ENCODE measurements at regions not wholly inside any gene's neighbourhood (a gene's known extent, or its start where the extent isn't known, plus 50 kb on each side); places are given as distances from the start of the nearest gene placed in this dataset.
"Not testable (repeated sequence)": the region's sequence is repeated elsewhere in the genome, so short reads cannot be mapped to it uniquely, and the experiment has no call there.

DNA sequence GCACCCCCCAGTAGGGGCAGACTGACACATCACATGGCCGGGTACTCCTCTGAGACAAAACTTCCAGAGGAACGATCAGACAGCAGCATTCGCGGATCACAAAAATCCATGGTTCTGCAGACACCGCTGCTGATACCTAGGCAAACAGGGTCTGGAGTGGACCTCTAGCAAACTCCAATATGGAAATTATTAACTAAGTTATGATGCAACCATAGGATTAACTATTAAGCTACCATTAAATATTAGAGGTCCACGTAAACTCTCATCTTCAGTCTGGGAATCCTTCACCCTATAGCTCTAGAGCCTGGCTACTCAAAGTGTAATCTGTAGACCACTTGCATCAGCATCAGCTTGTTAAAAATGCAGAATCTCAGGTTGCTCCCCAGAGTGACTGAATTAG is 191.1 kb upstream of the ANO5 start:
- in situ Hi-C loops (cut with HindIII; ENCODE audit: extremely low pct_ligation_motif_present, low pct_unique_long_range_greater_than_20kb); H3K4me2 ChIP-seq (ENCODE audit: low read depth, low read length); BruUV-seq (replicated peaks); H3K4me3 ChIP-seq (replicated peaks in 1 of 3; ENCODE audit: insufficient read depth in 1 of 3, low read depth in 2 of 3, low read length in 3 of 3); H4K20me1 ChIP-seq (ENCODE audit: insufficient read depth, low read length); DNase-seq (ENCODE audit: low spot score); H3K27me3 ChIP-seq (ENCODE audit: control insufficient read depth in 1 of 2, insufficient read depth in 2 of 2, low read length in 2 of 2); intact Hi-C loops (cut with micrococcal nuclease; ENCODE audit: unreplicated experiment); H3K79me2 ChIP-seq (ENCODE audit: insufficient read depth, low read length); H3K9ac ChIP-seq (ENCODE audit: insufficient read depth, low read depth, low read length); H3K36me3 ChIP-seq (replicated peaks in 1 of 2; ENCODE audit: control insufficient read depth in 1 of 2, insufficient read depth in 2 of 2, low read length in 2 of 2); CTCF ChIA-PET (ENCODE audit: low intra/inter-chr PET ratio, low total read pairs); H3K27ac ChIP-seq (ENCODE audit: extremely low read length, insufficient read depth, low read length); ATAC-seq; POLR2A ChIA-PET; H2AFZ ChIP-seq (ENCODE audit: low read length); FAIRE-seq; H3K4me1 ChIP-seq (ENCODE audit: insufficient read depth, low read length): not testable (repeated sequence)
- H3K9me3 ChIP-seq (ENCODE audit: low read length) = peaks cover 31% of the 10 kb centered on the region
- WGBS (ENCODE audit: low lambda C conversion rate) = 30% methylated on average over 1 of the region's 6 CpGs

DNA sequence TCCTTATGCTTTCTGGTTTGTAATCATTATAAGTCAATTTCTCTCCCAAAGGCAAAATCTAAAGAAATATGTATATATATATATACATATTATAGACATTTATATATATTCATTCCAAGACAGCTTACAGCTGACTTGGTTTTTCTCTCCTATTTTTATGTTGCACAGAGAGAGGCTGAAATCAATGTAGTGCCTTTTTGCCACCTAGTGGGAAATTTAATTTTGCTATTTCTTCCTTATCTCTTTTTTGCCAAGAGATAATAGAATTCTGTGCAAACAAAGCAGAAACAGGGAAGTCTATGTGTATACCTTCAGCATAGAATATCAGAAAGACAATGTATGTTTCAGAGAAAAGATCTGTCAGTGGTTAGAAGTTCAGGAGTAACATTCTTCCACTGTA is 186.0 kb upstream of the ANO5 start:
- H3K4me1 ChIP-seq (ENCODE audit: insufficient read depth, low read length) = no peaks in the 10 kb centered on the region
- intact Hi-C loops (cut with micrococcal nuclease; ENCODE audit: unreplicated experiment) = no loop called here
- H3K9ac ChIP-seq (ENCODE audit: insufficient read depth, low read depth, low read length) = no peak overlapping the region
- H2AFZ ChIP-seq (ENCODE audit: low read length) = no peak overlapping the region
- ChIA-PET POLR2A (no interaction called here), CTCF (ENCODE audit: low intra/inter-chr PET ratio, low total read pairs) (no interaction called here)
- FAIRE-seq (no peak), ATAC-seq (no peak), DNase-seq (ENCODE audit: low spot score) (no peak)
- no peak for TF ChIP-seq IRX3 (CRISPR knock-in tag; IDR thresholded peaks at IDR 0.05; ENCODE audit: borderline replicate concordance, low read depth)
- TF ChIP-seq ZNF773 (CRISPR knock-in tag; IDR thresholded peaks at IDR 0.05; ENCODE audit: borderline replicate concordance) = no peak
- TF ChIP-seq ZNF329 (CRISPR knock-in tag; IDR thresholded peaks at IDR 0.05; ENCODE audit: low read depth) = no peak
- no TSS peak for BruUV-seq (replicated peaks)
- H3K4me2 ChIP-seq (ENCODE audit: low read depth, low read length) = no peak overlapping the region
- H3K36me3 ChIP-seq (replicated peaks in 1 of 2; ENCODE audit: control insufficient read depth in 1 of 2, insufficient read depth in 2 of 2, low read length in 2 of 2) = no peaks in the 10 kb centered on the region
- H4K20me1 ChIP-seq (ENCODE audit: insufficient read depth, low read length) = no peaks in the 10 kb centered on the region
- no peaks in the 10 kb centered on the region for H3K27me3 ChIP-seq (ENCODE audit: control insufficient read depth in 1 of 2, insufficient read depth in 2 of 2, low read length in 2 of 2)
- peaks cover 42% of the 10 kb centered on the region for H3K9me3 ChIP-seq (ENCODE audit: low read length)
- H3K4me3 ChIP-seq (replicated peaks in 1 of 3; ENCODE audit: insufficient read depth in 1 of 3, low read depth in 2 of 3, low read length in 3 of 3) = no peak overlapping the region
- H3K79me2 ChIP-seq (ENCODE audit: insufficient read depth, low read length) = no peaks in the 10 kb centered on the region
- H3K27ac ChIP-seq (ENCODE audit: extremely low read length, insufficient read depth, low read length) = no peak overlapping the region
- in situ Hi-C loops (cut with HindIII; ENCODE audit: extremely low pct_ligation_motif_present, low pct_unique_long_range_greater_than_20kb) = no loop called here

DNA sequence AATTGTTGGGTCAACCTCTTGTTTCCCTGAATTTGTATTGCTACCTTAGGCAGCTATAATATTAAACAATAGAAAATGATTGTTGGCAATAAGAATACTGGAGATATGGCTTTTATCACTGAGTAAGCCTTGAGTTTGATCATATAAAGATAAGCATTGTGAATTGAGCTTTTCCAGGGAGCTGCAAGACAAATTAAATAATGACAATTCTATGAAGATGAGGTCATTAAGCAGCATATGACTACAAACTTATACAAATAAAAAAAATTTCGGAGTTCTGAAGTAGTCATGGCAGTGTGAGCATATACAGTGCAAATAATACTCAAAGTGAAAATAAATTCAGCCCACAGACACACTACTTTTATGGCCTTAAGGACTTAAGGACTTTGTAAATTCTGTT is 161.1 kb upstream of the ANO5 start:
- in situ Hi-C loops (cut with HindIII; ENCODE audit: extremely low pct_ligation_motif_present, low pct_unique_long_range_greater_than_20kb) (no loop called here), intact Hi-C loops (cut with micrococcal nuclease; ENCODE audit: unreplicated experiment) (no loop called here)
- H2AFZ ChIP-seq (ENCODE audit: low read length) = no peak overlapping the region
- no peaks in the 10 kb centered on the region for H3K4me1 ChIP-seq (ENCODE audit: insufficient read depth, low read length)
- TF ChIP-seq ZSCAN12 (CRISPR knock-in tag; IDR thresholded peaks at IDR 0.05) (no peak), YEATS4 (CRISPR knock-in tag; IDR thresholded peaks at IDR 0.05; ENCODE audit: borderline replicate concordance) (no peak), ZNF724P (CRISPR knock-in tag; IDR thresholded peaks at IDR 0.05; ENCODE audit: borderline replicate concordance) (no peak), SIX1 (CRISPR knock-in tag; IDR thresholded peaks at IDR 0.05; ENCODE audit: borderline replicate concordance) (no peak), KLF9 (CRISPR knock-in tag; IDR thresholded peaks at IDR 0.05; ENCODE audit: low read depth) (no peak), ATF1 (CRISPR knock-in tag; IDR thresholded peaks at IDR 0.05) (no peak)
- TF ChIP-seq, protein P1, sequence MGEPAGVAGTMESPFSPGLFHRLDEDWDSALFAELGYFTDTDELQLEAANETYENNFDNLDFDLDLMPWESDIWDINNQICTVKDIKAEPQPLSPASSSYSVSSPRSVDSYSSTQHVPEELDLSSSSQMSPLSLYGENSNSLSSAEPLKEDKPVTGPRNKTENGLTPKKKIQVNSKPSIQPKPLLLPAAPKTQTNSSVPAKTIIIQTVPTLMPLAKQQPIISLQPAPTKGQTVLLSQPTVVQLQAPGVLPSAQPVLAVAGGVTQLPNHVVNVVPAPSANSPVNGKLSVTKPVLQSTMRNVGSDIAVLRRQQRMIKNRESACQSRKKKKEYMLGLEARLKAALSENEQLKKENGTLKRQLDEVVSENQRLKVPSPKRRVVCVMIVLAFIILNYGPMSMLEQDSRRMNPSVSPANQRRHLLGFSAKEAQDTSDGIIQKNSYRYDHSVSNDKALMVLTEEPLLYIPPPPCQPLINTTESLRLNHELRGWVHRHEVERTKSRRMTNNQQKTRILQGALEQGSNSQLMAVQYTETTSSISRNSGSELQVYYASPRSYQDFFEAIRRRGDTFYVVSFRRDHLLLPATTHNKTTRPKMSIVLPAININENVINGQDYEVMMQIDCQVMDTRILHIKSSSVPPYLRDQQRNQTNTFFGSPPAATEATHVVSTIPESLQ (CRISPR knock-in tag; conservative IDR thresholded peaks at IDR 0.05) = no peak
- TF ChIP-seq, protein P2, sequence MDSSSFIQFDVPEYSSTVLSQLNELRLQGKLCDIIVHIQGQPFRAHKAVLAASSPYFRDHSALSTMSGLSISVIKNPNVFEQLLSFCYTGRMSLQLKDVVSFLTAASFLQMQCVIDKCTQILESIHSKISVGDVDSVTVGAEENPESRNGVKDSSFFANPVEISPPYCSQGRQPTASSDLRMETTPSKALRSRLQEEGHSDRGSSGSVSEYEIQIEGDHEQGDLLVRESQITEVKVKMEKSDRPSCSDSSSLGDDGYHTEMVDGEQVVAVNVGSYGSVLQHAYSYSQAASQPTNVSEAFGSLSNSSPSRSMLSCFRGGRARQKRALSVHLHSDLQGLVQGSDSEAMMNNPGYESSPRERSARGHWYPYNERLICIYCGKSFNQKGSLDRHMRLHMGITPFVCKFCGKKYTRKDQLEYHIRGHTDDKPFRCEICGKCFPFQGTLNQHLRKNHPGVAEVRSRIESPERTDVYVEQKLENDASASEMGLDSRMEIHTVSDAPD (CRISPR knock-in tag; IDR thresholded peaks at IDR 0.05) = no peak
- FAIRE-seq (no peak), DNase-seq (ENCODE audit: low spot score) (no peak), ATAC-seq (no peak)
- no peaks in the 10 kb centered on the region for H3K27me3 ChIP-seq (ENCODE audit: control insufficient read depth in 1 of 2, insufficient read depth in 2 of 2, low read length in 2 of 2)
- ChIA-PET CTCF (ENCODE audit: low intra/inter-chr PET ratio, low total read pairs) (no interaction called here), POLR2A (no interaction called here)
- H3K27ac ChIP-seq (ENCODE audit: extremely low read length, insufficient read depth, low read length) = no peak overlapping the region
- H4K20me1 ChIP-seq (ENCODE audit: insufficient read depth, low read length) = no peaks in the 10 kb centered on the region
- 0% methylated on average over 1 of the region's 1 CpG for WGBS (ENCODE audit: low lambda C conversion rate)
- H3K4me3 ChIP-seq (replicated peaks in 1 of 3; ENCODE audit: insufficient read depth in 1 of 3, low read depth in 2 of 3, low read length in 3 of 3) = no peak overlapping the region
- H3K36me3 ChIP-seq (replicated peaks in 1 of 2; ENCODE audit: control insufficient read depth in 1 of 2, insufficient read depth in 2 of 2, low read length in 2 of 2) = no peaks in the 10 kb centered on the region
- H3K9me3 ChIP-seq (ENCODE audit: low read length) = no peaks in the 10 kb centered on the region; the same call in 1 of the 2 replicates
- H3K4me2 ChIP-seq (ENCODE audit: low read depth, low read length) = no peak overlapping the region
- no peak overlapping the region for H3K9ac ChIP-seq (ENCODE audit: insufficient read depth, low read depth, low read length)
- no peaks in the 10 kb centered on the region for H3K79me2 ChIP-seq (ENCODE audit: insufficient read depth, low read length)
- BruUV-seq (replicated peaks) = no TSS peak
